Trophoblast cell (in vitro differentiated cells and primary cell): ENCODE measurements at regions not wholly inside any gene's neighbourhood (a gene's known extent, or its start where the extent isn't known, plus 50 kb on each side); places are given as distances from the start of the nearest gene placed in this dataset.
A peak's percentile ranks its signal among the peaks of the same experiment; 100 is the strongest.

Experiments used
- DNase-seq, 2 donors: peaks; one replicate each; pipeline ENCODE4 v3.0.0-alpha.2; 2016
- H2AFZ ChIP-seq: 2 replicates; pipeline ENCODE4 v1.6.1; 2013; ENCODE audit warnings: low read length, moderate library complexity, mild to moderate bottlenecking; ENCODE audit not compliant: insufficient read depth, poor library complexity
- H2AK5ac ChIP-seq: 2 replicates; pipeline ENCODE4 v1.6.1; 2013; ENCODE audit warnings: mild to moderate bottlenecking, low read length
- H2BK120ac ChIP-seq: 2 replicates; pipeline ENCODE4 v1.6.1; 2013; ENCODE audit warnings: low read length, mild to moderate bottlenecking, moderate library complexity; ENCODE audit not compliant: insufficient read depth, poor library complexity
- H2BK12ac ChIP-seq: 2 replicates; pipeline ENCODE4 v1.6.1; 2013; ENCODE audit warnings: mild to moderate bottlenecking, low read length, moderate library complexity
- H2BK5ac ChIP-seq: 2 replicates; pipeline ENCODE4 v1.6.1; 2013; ENCODE audit warnings: low read length, low read depth, moderate library complexity, mild to moderate bottlenecking; ENCODE audit not compliant: poor library complexity
- H3K14ac ChIP-seq: 2 replicates; pipeline ENCODE4 v1.6.1; 2013; ENCODE audit warnings: mild to moderate bottlenecking, low read length
- H3K18ac ChIP-seq: 2 replicates; pipeline ENCODE4 v1.6.1; 2013; ENCODE audit warnings: mild to moderate bottlenecking, low read length
- H3K23ac ChIP-seq: 2 replicates; pipeline ENCODE4 v1.6.1; 2013; ENCODE audit warnings: low read length
- H3K27ac ChIP-seq: 2 replicates; pipeline ENCODE4 v1.5.1; 2013; ENCODE audit warnings: low read depth, mild to moderate bottlenecking, inconsistent platforms, low read length, moderate library complexity
- H3K27me3 ChIP-seq: 2 replicates; pipeline ENCODE4 v1.6.1; 2013; ENCODE audit warnings: inconsistent platforms, mild to moderate bottlenecking, low read length, moderate library complexity; ENCODE audit not compliant: insufficient read depth
- H3K36me3 ChIP-seq, 2 experiments: 1 replicate in 1 of 2; 2 replicates in 1 of 2; pipeline ENCODE4 v1.6.1; 2013; ENCODE audit warnings: low read length in 2 of 2, mild to moderate bottlenecking in 2 of 2, moderate library complexity in 1 of 2; ENCODE audit not compliant: insufficient read depth in 2 of 2, control insufficient read depth in 1 of 2
- H3K4ac ChIP-seq: 2 replicates; pipeline ENCODE4 v1.6.1; 2013; ENCODE audit warnings: low read depth, mild to moderate bottlenecking, low read length, moderate library complexity
- H3K4me1 ChIP-seq, 2 experiments: 1 replicate in 1 of 2; 2 replicates in 1 of 2; pipeline ENCODE4 v1.6.1; 2013; ENCODE audit warnings: low read length in 2 of 2, mild to moderate bottlenecking in 2 of 2, moderate library complexity in 1 of 2; ENCODE audit not compliant: insufficient read depth in 2 of 2, control insufficient read depth in 1 of 2
- H3K4me2 ChIP-seq: 2 replicates; pipeline ENCODE4 v1.6.1; 2013; ENCODE audit warnings: inconsistent platforms, mild to moderate bottlenecking, low read length, moderate library complexity
- H3K4me3 ChIP-seq: 2 replicates; pipeline ENCODE4 v1.5.1; 2013; ENCODE audit warnings: mild to moderate bottlenecking, low read depth, low read length, inconsistent platforms
- H3K79me1 ChIP-seq: one replicate; pipeline ENCODE4 v1.6.1; 2013; ENCODE audit warnings: low read length
- H3K79me2 ChIP-seq: 2 replicates; pipeline ENCODE4 v1.6.1; 2013; ENCODE audit warnings: low read length, mild to moderate bottlenecking; ENCODE audit not compliant: control insufficient read depth, insufficient read depth, poor library complexity
- H3K9ac ChIP-seq: 2 replicates; pipeline ENCODE4 v1.6.1; 2013; ENCODE audit warnings: mild to moderate bottlenecking, low read length
- H3K9me3 ChIP-seq: 2 replicates; pipeline ENCODE4 v1.6.1; 2013; ENCODE audit warnings: low read depth, mild to moderate bottlenecking, control low read depth, inconsistent platforms, low read length; ENCODE audit not compliant: insufficient read depth
- H4K12ac ChIP-seq: 2 replicates; pipeline ENCODE4 v1.6.1; 2013; ENCODE audit warnings: low read depth, mild to moderate bottlenecking, low read length, moderate library complexity
- H4K8ac ChIP-seq: 2 replicates; pipeline ENCODE4 v1.6.1; 2013; ENCODE audit warnings: low read depth, mild to moderate bottlenecking, low read length, moderate library complexity
- H4K91ac ChIP-seq: one replicate; pipeline ENCODE4 v1.6.1; 2013; ENCODE audit warnings: low read depth, mild to moderate bottlenecking, low read length, moderate library complexity
- WGBS: extraction: QIAGEN DNeasy Blood & Tissue Kit; methylation state at CpG from one replicate; pipeline ENCODE4 v1.1.7; 2013; ENCODE audit warnings: missing lambda C conversion rate; ENCODE audit not compliant: insufficient read length, insufficient coverage; ENCODE audit errors: extremely low coverage; 5-methylcytosine and 5-hydroxymethylcytosine counted together

DNA sequence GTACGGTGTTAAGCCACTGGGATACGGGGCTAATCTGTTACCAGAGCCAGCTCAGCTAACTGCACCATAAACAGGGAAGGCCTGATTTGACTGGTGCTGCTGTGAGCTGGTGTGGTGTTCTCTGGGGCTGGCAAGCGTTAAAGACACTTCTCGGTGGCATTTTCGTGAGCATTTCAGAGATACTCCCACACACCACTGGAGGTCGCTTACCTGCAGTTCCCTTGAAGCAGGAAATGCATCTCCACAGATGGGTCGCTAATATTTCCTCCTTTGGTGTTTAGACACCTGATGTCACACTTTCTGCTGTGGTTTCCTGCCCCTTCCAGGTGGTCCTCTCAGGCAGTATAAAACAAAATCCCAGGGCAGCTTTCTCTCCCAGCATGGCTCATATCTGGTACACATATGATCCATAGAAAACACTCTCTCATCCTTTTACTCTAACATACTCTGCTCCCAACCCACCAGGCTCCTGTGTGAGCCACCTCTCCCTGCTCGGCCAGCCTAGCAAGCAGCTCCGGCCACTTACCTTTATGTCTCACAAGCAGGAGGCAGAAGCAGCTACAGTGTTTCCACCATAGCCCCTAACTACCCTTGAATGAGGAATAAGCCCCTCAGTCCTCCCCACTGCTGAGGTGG lies 129.9 kb upstream of the GRIN2B start:
- H3K27me3 ChIP-seq: no peaks in the 10 kb centered on the region
- H2BK5ac ChIP-seq: no peak overlapping the region
- no peaks in the 10 kb centered on the region for H3K36me3 ChIP-seq
- H2AFZ ChIP-seq: no peak overlapping the region
- no peak overlapping the region for H2AK5ac ChIP-seq
- no peak overlapping the region for H2BK120ac ChIP-seq
- H3K4me2 ChIP-seq: no peak overlapping the region
- H3K27ac ChIP-seq: no peak overlapping the region
- no peak overlapping the region for H3K18ac ChIP-seq
- no peak overlapping the region for H3K4ac ChIP-seq
- no peaks in the 10 kb centered on the region for H3K79me1 ChIP-seq
- no peak overlapping the region for H3K4me3 ChIP-seq
- H4K91ac ChIP-seq: no peak overlapping the region
- H3K23ac ChIP-seq: no peak overlapping the region
- no peak overlapping the region for H2BK12ac ChIP-seq
- no peaks in the 10 kb centered on the region for H3K4me1 ChIP-seq
- no peaks in the 10 kb centered on the region for H3K9me3 ChIP-seq
- no peak overlapping the region for H4K8ac ChIP-seq
- no peak overlapping the region for H3K9ac ChIP-seq
- WGBS: no CpG with 5 or more reads among the region's 9 CpGs
- H4K12ac ChIP-seq: no peak overlapping the region
- H3K79me2 ChIP-seq: no peaks in the 10 kb centered on the region
- no peak overlapping the region for H3K14ac ChIP-seq
- DNase-seq: peak in 1 of 2 donors; percentile 13

DNA sequence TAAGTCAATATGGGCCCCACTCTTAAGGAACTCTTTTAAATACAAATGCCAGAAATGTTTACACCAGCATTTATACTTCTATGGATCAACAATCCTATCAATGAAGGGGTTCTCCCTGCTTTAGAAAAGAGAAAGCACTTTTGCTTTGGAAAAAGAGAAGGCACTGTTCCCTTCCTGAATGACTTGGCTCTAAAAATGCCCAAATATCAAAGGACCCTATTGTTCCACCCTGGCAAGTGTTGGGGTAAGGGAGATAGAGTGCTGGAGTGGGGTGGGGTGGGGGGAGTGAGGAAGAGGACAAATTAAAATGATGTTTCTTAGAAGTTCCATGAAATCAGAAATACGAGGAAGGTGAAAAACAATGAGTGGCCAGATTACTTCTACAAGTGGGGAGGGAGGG lies 131.6 kb upstream of the GRIN2B start:
- Histone ChIP-seq H3K36me3 (no peaks in the 10 kb centered on the region), H3K27ac (no peak overlapping the region), H2BK12ac (no peak overlapping the region), H3K18ac (no peak overlapping the region), H4K8ac (no peak overlapping the region), H3K23ac (no peak overlapping the region), H2AK5ac (no peak overlapping the region), H2AFZ (no peak overlapping the region), H3K4me1 (no peaks in the 10 kb centered on the region), H4K12ac (no peak overlapping the region), H3K4ac (no peak overlapping the region), H3K4me2 (no peak overlapping the region), H3K4me3 (no peak overlapping the region), H3K79me2 (no peaks in the 10 kb centered on the region), H3K79me1 (no peaks in the 10 kb centered on the region), H2BK5ac (no peak overlapping the region), H3K9me3 (no peaks in the 10 kb centered on the region), H2BK120ac (no peak overlapping the region), H3K14ac (no peak overlapping the region), H3K27me3 (no peaks in the 10 kb centered on the region), H4K91ac (no peak overlapping the region), H3K9ac (no peak overlapping the region)
- DNase-seq: no peak
- WGBS: no CpG with 5 or more reads among the region's 1 CpG

DNA sequence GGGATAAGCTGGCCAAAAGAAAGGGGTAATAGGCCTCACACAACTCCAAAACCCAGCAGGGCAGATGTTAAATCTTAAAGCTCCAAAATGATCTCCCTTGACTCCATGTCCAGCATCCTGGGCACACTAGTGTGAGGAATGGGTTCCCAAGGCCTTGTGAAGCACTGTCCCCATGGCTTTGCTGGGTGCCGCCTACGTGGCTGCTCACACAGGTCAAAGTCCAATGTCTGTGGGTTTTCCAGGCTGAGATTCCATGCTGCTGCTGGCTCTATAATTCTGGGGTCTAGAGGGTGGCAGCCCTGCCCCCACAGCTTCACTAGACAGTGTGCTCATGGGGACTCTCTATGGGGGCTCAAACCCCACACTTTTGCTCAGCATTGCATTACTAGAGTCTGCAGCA lies 145.3 kb upstream of the GRIN2B start:
- Histone ChIP-seq H3K18ac (no peak overlapping the region), H3K9ac (no peak overlapping the region), H3K4me1 (no peaks in the 10 kb centered on the region), H4K91ac (no peak overlapping the region), H2BK5ac (no peak overlapping the region), H2BK12ac (no peak overlapping the region), H3K4me3 (no peak overlapping the region), H3K23ac (no peak overlapping the region), H4K8ac (no peak overlapping the region), H3K79me2 (no peaks in the 10 kb centered on the region), H3K14ac (no peak overlapping the region), H3K4ac (no peak overlapping the region), H4K12ac (no peak overlapping the region), H2AFZ (no peak overlapping the region), H3K4me2 (no peak overlapping the region), H3K36me3 (no peaks in the 10 kb centered on the region), H3K9me3 (peaks cover 3% of the 10 kb centered on the region), H3K27ac (no peak overlapping the region), H3K79me1 (no peaks in the 10 kb centered on the region), H2AK5ac (no peak overlapping the region), H3K27me3 (no peaks in the 10 kb centered on the region), H2BK120ac (no peak overlapping the region)
- DNase-seq: no peak
- WGBS: no CpG with 5 or more reads among the region's 2 CpGs

DNA sequence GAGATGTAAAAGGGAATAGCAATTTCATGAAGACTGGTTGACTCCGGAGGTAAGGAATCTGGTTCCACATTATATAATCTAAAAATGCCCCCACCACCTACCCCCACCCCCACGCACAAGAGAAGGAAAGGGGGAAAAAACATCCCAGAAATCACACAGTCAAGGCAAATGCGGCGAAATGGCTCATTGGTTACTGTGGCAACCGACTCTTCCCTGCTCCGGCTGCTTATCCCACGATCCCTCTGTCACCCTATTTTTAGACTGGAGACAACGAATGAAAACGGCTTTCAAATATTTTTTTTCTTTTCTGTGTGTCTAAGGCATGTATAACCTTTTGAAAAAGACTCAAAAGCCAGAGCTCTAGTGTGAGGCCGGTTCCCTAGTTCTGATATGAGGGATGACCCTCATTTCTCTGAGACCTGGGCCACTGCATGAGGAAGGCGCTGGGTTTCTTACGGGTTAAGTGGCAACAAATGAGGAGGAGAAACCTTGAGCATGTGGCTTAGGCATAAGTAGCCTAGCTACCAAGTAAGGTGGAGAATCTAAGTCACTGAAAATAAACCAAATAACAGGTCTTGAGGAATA lies 148.3 kb upstream of the GRIN2B start:
- H2BK12ac ChIP-seq: no peak overlapping the region
- WGBS: no CpG with 5 or more reads among the region's 12 CpGs
- DNase-seq: no peak
- no peak overlapping the region for H4K12ac ChIP-seq
- H3K4me1 ChIP-seq: no peaks in the 10 kb centered on the region
- H3K36me3 ChIP-seq: no peaks in the 10 kb centered on the region
- no peak overlapping the region for H3K23ac ChIP-seq
- H3K9ac ChIP-seq: no peak overlapping the region
- H3K79me2 ChIP-seq: no peaks in the 10 kb centered on the region
- H3K4ac ChIP-seq: no peak overlapping the region
- no peak overlapping the region for H3K4me3 ChIP-seq
- H2BK120ac ChIP-seq: no peak overlapping the region
- no peak overlapping the region for H2AFZ ChIP-seq
- H2BK5ac ChIP-seq: no peak overlapping the region
- no peak overlapping the region for H3K18ac ChIP-seq
- no peak overlapping the region for H4K91ac ChIP-seq
- H3K4me2 ChIP-seq: no peak overlapping the region
- peaks cover 3% of the 10 kb centered on the region for H3K9me3 ChIP-seq
- H4K8ac ChIP-seq: no peak overlapping the region
- no peaks in the 10 kb centered on the region for H3K27me3 ChIP-seq
- no peak overlapping the region for H3K27ac ChIP-seq
- H3K79me1 ChIP-seq: no peaks in the 10 kb centered on the region
- no peak overlapping the region for H2AK5ac ChIP-seq
- H3K14ac ChIP-seq: no peak overlapping the region
